ENCODE measurements at regions not wholly inside any gene's neighbourhood (a gene's known extent, or its start where the extent isn't known, plus 50 kb on each side); places are given as distances from the start of the nearest gene placed in this dataset.

GRCh38 chr4:22091352-22091717, 142.8 kb upstream of the KCNIP4 start:
- Histone ChIP-seq H3K27ac (no peak overlapping the region), H3K4me3 (ENCODE audit: low read depth, low read length) (no peak overlapping the region), H3K36me3 (replicated peaks) (no peaks in the 10 kb centered on the region), H3K27me3 (replicated peaks) (no peaks in the 10 kb centered on the region)
- in situ Hi-C loops (cut with HindIII; ENCODE audit: low pct_ligation_motif_present, low sequenced_read_pairs) = no loop called here
- peak; percentile 6 for TF ChIP-seq CTCF (IDR thresholded peaks at IDR 0.05; ENCODE audit: low read depth, low read length, missing control alignments)
- DNase-seq = no peak

- no peak for DNase-seq
- H3K27me3 ChIP-seq (replicated peaks) = no peaks in the 10 kb centered on the region
- in situ Hi-C loops (cut with HindIII; ENCODE audit: low pct_ligation_motif_present, low sequenced_read_pairs) = no loop called here
- no peak overlapping the region for H3K4me3 ChIP-seq (ENCODE audit: low read depth, low read length)
- TF ChIP-seq CTCF (IDR thresholded peaks at IDR 0.05; ENCODE audit: low read depth, low read length, missing control alignments) = no peak
- no peak overlapping the region for H3K27ac ChIP-seq
- no peaks in the 10 kb centered on the region for H3K36me3 ChIP-seq (replicated peaks)
Measured at GRCh38 chr4:22090661-22091351, 142.2 kb upstream of the KCNIP4 start.

GRCh38 chr4:22077571-22077970, 129.0 kb upstream of the KCNIP4 start:
- H3K27ac ChIP-seq = no peak overlapping the region
- no peak overlapping the region for H3K4me3 ChIP-seq (ENCODE audit: low read depth, low read length)
- no peaks in the 10 kb centered on the region for H3K27me3 ChIP-seq (replicated peaks)
- no peak for DNase-seq
- H3K36me3 ChIP-seq (replicated peaks) = no peaks in the 10 kb centered on the region
- no peak for TF ChIP-seq CTCF (IDR thresholded peaks at IDR 0.05; ENCODE audit: low read depth, low read length, missing control alignments)
- in situ Hi-C loops (cut with HindIII; ENCODE audit: low pct_ligation_motif_present, low sequenced_read_pairs) = no loop called here

- Histone ChIP-seq H3K36me3 (replicated peaks) (no peaks in the 10 kb centered on the region), H3K27ac (no peak overlapping the region), H3K4me3 (ENCODE audit: low read depth, low read length) (no peak overlapping the region), H3K27me3 (replicated peaks) (no peaks in the 10 kb centered on the region)
- DNase-seq = no peak
- in situ Hi-C loops (cut with HindIII; ENCODE audit: low pct_ligation_motif_present, low sequenced_read_pairs) = no loop called here
- no peak for TF ChIP-seq CTCF (IDR thresholded peaks at IDR 0.05; ENCODE audit: low read depth, low read length, missing control alignments)
Measured at GRCh38 chr4:22072726-22073125, 124.2 kb upstream of the KCNIP4 start.

GRCh38 chr4:22072240-22072639, 123.7 kb upstream of the KCNIP4 start:
- Histone ChIP-seq H3K4me3 (ENCODE audit: low read depth, low read length) (no peak overlapping the region), H3K36me3 (replicated peaks) (no peaks in the 10 kb centered on the region), H3K27me3 (replicated peaks) (no peaks in the 10 kb centered on the region), H3K27ac (no peak overlapping the region)
- no peak for TF ChIP-seq CTCF (IDR thresholded peaks at IDR 0.05; ENCODE audit: low read depth, low read length, missing control alignments)
- no peak for DNase-seq
- in situ Hi-C loops (cut with HindIII; ENCODE audit: low pct_ligation_motif_present, low sequenced_read_pairs) = no loop called here

- H3K4me3 ChIP-seq (ENCODE audit: low read depth, low read length) = no peak overlapping the region
- no peaks in the 10 kb centered on the region for H3K36me3 ChIP-seq (replicated peaks)
- H3K27me3 ChIP-seq (replicated peaks) = no peaks in the 10 kb centered on the region
- DNase-seq = peak; percentile 5
- in situ Hi-C loops (cut with HindIII; ENCODE audit: low pct_ligation_motif_present, low sequenced_read_pairs) = no loop called here
- no peak for TF ChIP-seq CTCF (IDR thresholded peaks at IDR 0.05; ENCODE audit: low read depth, low read length, missing control alignments)
- no peak overlapping the region for H3K27ac ChIP-seq
Measured at GRCh38 chr4:22071749-22072148, 123.2 kb upstream of the KCNIP4 start.

All from brain microvascular endothelial cell (primary cell).